AG04449 (cell line): ENCODE measurements at regions not wholly inside any gene's neighbourhood (a gene's known extent, or its start where the extent isn't known, plus 50 kb on each side); places are given as distances from the start of the nearest gene placed in this dataset.

Experiments
- CTCF ChIA-PET: fragments of 350-600 bp; formaldehyde crosslinking; extraction: SDS; loops from one replicate; lab custom pipeline; 2021; ENCODE audit warnings: antibody characterized with exemption; lab: Yijun Ruan, JAX
- POLR2A ChIA-PET: fragments of 400-600, 350-600 bp; formaldehyde crosslinking; extraction: SDS; loops from one replicate; lab custom pipeline; 2020; ENCODE audit warnings: antibody characterized with exemption, inconsistent platforms; lab: Yijun Ruan, JAX
- DNase-seq: peaks from one replicate; pipeline ENCODE4 v3.0.0-alpha.2; 2010; ENCODE audit warnings: low read depth, low spot score
- H3K4me3 ChIP-seq: 2 replicates; pipeline ENCODE4 v1.5.1; 2011; ENCODE audit warnings: low read depth, mild to moderate bottlenecking, control low read depth, low read length
- CTCF ChIP-seq: IDR thresholded peaks from one replicate; pipeline ENCODE4 v1.5.1; 2011; ENCODE audit warnings: mild to moderate bottlenecking, moderate library complexity, low read length, control low read depth, inconsistent platforms; ENCODE audit not compliant: insufficient read depth; ENCODE audit errors: missing control alignments

- CTCF ChIA-PET = interaction anchor here (1.0 kb wide), 1 partner anchor 10 kb away, joined by 3 read pairs; no protein-coding TSS in a partner anchor
- peak; percentile 10 for DNase-seq
- no peak for TF ChIP-seq CTCF
- POLR2A ChIA-PET = no interaction called here
- H3K4me3 ChIP-seq = no peak overlapping the region
Measured at GRCh38 chr2:236972491-236973342, 113.0 kb upstream of the COPS8 start.

- POLR2A ChIA-PET = no interaction called here
- CTCF ChIA-PET = interaction anchor here (1.0 kb wide), 1 partner anchor 9 kb away, joined by 3 read pairs; no protein-coding TSS in a partner anchor
- no peak for DNase-seq
- TF ChIP-seq CTCF = no peak
- H3K4me3 ChIP-seq = no peak overlapping the region
Measured at GRCh38 chr2:236973343-236973980, 112.2 kb upstream of the COPS8 start.

DNA sequence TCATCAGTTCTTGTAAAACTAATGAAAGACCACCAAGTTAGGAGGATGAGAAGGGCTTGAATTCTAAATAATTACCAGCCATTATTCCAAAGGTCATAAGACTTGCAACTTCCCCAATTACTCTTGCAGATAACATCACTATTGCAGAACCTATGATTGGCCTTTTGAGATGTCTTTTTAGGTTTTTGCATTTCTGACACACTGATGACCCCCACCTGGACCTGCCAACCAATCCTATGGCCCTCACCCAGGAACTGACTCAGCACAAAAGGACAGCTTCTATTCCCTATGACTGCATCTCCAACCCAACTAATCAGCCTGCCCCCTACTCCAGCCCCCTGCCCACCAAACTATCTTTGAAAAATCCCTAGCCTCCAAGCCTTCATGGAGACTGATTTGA, 111.5 kb upstream of the COPS8 start:
- ChIA-PET CTCF (no interaction called here), POLR2A (no interaction called here)
- no peak overlapping the region for H3K4me3 ChIP-seq
- TF ChIP-seq CTCF = no peak
- no peak for DNase-seq

GRCh38 chr2:236974752-236975151, 110.9 kb upstream of the COPS8 start:
- no peak overlapping the region for H3K4me3 ChIP-seq
- CTCF ChIA-PET = no interaction called here
- no peak for DNase-seq
- POLR2A ChIA-PET = no interaction called here
- TF ChIP-seq CTCF = no peak

DNA sequence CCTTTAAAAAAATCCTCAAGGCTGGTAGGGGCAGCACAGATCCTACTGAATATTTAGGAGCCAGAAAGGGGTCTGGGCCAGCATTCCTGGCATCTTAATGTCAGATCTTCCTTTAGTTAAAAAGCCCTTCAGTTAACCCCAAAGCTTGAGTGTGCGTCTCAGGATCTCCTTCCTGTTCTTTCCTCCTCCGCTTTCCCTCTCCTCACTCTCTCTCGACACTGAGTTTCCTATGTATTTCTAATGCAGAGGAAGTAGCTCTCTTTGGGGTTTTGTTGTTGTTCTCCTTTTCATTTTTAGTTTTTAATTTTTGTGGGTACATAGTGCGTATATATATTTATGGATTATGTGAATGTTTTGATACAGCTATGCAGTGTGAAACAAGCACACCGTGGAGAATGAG, 109.9 kb upstream of the COPS8 start:
- no peak overlapping the region for H3K4me3 ChIP-seq
- CTCF ChIA-PET = no interaction called here
- POLR2A ChIA-PET = no interaction called here
- no peak for TF ChIP-seq CTCF
- DNase-seq = no peak
